Caki2 (cell line): ENCODE measurements at regions not wholly inside any gene's neighbourhood (a gene's known extent, or its start where the extent isn't known, plus 50 kb on each side); places are given as distances from the start of the nearest gene placed in this dataset.
"Not testable (repeated sequence)": the region's sequence is repeated elsewhere in the genome, so short reads cannot be mapped to it uniquely, and the experiment has no call there.

Experiments
- DNase-seq: peaks from one replicate; pipeline ENCODE4 v3.0.0-alpha.2; 2015; ENCODE audit warnings: low read depth
- in situ Hi-C: cut with HindIII; loops from 2 replicates; pipeline ENCODE4 v1.10.0; 2016; ENCODE audit warnings: low sequenced_read_pairs, low pct_unique_long_range_greater_than_20kb, mixed read lengths

GRCh38 chr9:36521148-36521547 is 51.5 kb upstream of the MELK start:
- in situ Hi-C loops = no loop called here

GRCh38 chr9:36517131-36517530 is 55.6 kb upstream of the MELK start:
- peak; percentile 18 for DNase-seq
- in situ Hi-C loops = no loop called here

More at GRCh38 chr9:36521148-36521547, 51.5 kb upstream of the MELK start:
- DNase-seq = no peak

GRCh38 chr9:36504156-36504555 is 68.5 kb upstream of the MELK start:
- no peak for DNase-seq
- in situ Hi-C loops = no loop called here

GRCh38 chr9:36503172-36504088 is 69.3 kb upstream of the MELK start:
- DNase-seq = no peak
- in situ Hi-C loops = no loop called here

GRCh38 chr9:36501727-36502126 is 71.0 kb upstream of the MELK start:
- in situ Hi-C loops = no loop called here
- DNase-seq = no peak

- DNase-seq, in situ Hi-C loops: not testable (repeated sequence)
Measured at GRCh38 chr9:36500931-36501330, 71.8 kb upstream of the MELK start.

GRCh38 chr9:36499174-36499890 is 73.4 kb upstream of the MELK start:
- in situ Hi-C loops = no loop called here
- no peak for DNase-seq

GRCh38 chr9:36493564-36493963 is 79.1 kb upstream of the MELK start:
- in situ Hi-C loops, DNase-seq: not testable (repeated sequence)

- in situ Hi-C loops = no loop called here
- DNase-seq = no peak
Measured at GRCh38 chr9:36492865-36493264, 79.8 kb upstream of the MELK start.

- no peak for DNase-seq
- in situ Hi-C loops = no loop called here
Measured at GRCh38 chr9:36489453-36489852, 83.2 kb upstream of the MELK start.

- in situ Hi-C loops = no loop called here
- DNase-seq = no peak
Measured at GRCh38 chr9:36488389-36488756, 84.3 kb upstream of the MELK start.

- in situ Hi-C loops = no loop called here
- peak; percentile 80 for DNase-seq
Measured at GRCh38 chr9:36487482-36488388, 85.0 kb upstream of the MELK start.

GRCh38 chr9:36486933-36487481 is 85.7 kb upstream of the MELK start:
- peak; percentile 19 for DNase-seq
- in situ Hi-C loops = no loop called here

- peak; percentile 2 for DNase-seq
- in situ Hi-C loops = no loop called here
Measured at GRCh38 chr9:36486329-36486932, 86.3 kb upstream of the MELK start.

- DNase-seq = no peak
- in situ Hi-C loops = no loop called here
Measured at GRCh38 chr9:36485647-36486328, 85.7 kb upstream of the RNF38 start.

GRCh38 chr9:36484124-36484523 is 84.1 kb upstream of the RNF38 start:
- no peak for DNase-seq
- in situ Hi-C loops = no loop called here

- no peak for DNase-seq
- in situ Hi-C loops = no loop called here
Measured at GRCh38 chr9:36479101-36479500, 79.0 kb upstream of the RNF38 start.
